ENCODE measurements at regions not wholly inside any gene's neighbourhood (a gene's known extent, or its start where the extent isn't known, plus 50 kb on each side); places are given as distances from the start of the nearest gene placed in this dataset.
"Not testable (repeated sequence)": the region's sequence is repeated elsewhere in the genome, so short reads cannot be mapped to it uniquely, and the experiment has no call there.

- TF ChIP-seq CTCF (IDR thresholded peaks at IDR 0.05; ENCODE audit: extremely low read depth, insufficient read depth, missing control alignments): no peak
- in situ Hi-C loops (cut with MboI; ENCODE audit: low pct_unique_long_range_greater_than_20kb, low sequenced_read_pairs, unreplicated experiment): no loop called here
- DNase-seq (ENCODE audit: low spot score): no peak
Measured at GRCh38 chr4:188737251-188738002, 598.2 kb downstream of the TRIML1 start.

- in situ Hi-C loops (cut with MboI; ENCODE audit: low pct_unique_long_range_greater_than_20kb, low sequenced_read_pairs, unreplicated experiment); DNase-seq (ENCODE audit: low spot score): not testable (repeated sequence)
Measured at GRCh38 chr4:188738290-188738689, 599.0 kb downstream of the TRIML1 start.

- DNase-seq (ENCODE audit: low spot score); in situ Hi-C loops (cut with MboI; ENCODE audit: low pct_unique_long_range_greater_than_20kb, low sequenced_read_pairs, unreplicated experiment): not testable (repeated sequence)
Measured at GRCh38 chr4:188740172-188740571, 600.9 kb downstream of the TRIML1 start.

- DNase-seq (ENCODE audit: low spot score); in situ Hi-C loops (cut with MboI; ENCODE audit: low pct_unique_long_range_greater_than_20kb, low sequenced_read_pairs, unreplicated experiment): not testable (repeated sequence)
Measured at GRCh38 chr4:188740791-188741190, 601.5 kb downstream of the TRIML1 start.

GRCh38 chr4:188754372-188755002 lies 615.2 kb downstream of the TRIML1 start:
- in situ Hi-C loops (cut with MboI; ENCODE audit: low pct_unique_long_range_greater_than_20kb, low sequenced_read_pairs, unreplicated experiment): no loop called here
- DNase-seq (ENCODE audit: low spot score): no peak
- no peak for TF ChIP-seq CTCF (IDR thresholded peaks at IDR 0.05; ENCODE audit: extremely low read depth, insufficient read depth, missing control alignments)

- in situ Hi-C loops (cut with MboI; ENCODE audit: low pct_unique_long_range_greater_than_20kb, low sequenced_read_pairs, unreplicated experiment): no loop called here
- TF ChIP-seq CTCF (IDR thresholded peaks at IDR 0.05; ENCODE audit: extremely low read depth, insufficient read depth, missing control alignments): no peak
- no peak for DNase-seq (ENCODE audit: low spot score)
Measured at GRCh38 chr4:188767496-188767895, 628.3 kb downstream of the TRIML1 start.

GRCh38 chr4:188778905-188779304 lies 639.7 kb downstream of the TRIML1 start:
- no peak for DNase-seq (ENCODE audit: low spot score)
- TF ChIP-seq CTCF (IDR thresholded peaks at IDR 0.05; ENCODE audit: extremely low read depth, insufficient read depth, missing control alignments): no peak
- in situ Hi-C loops (cut with MboI; ENCODE audit: low pct_unique_long_range_greater_than_20kb, low sequenced_read_pairs, unreplicated experiment): no loop called here

GRCh38 chr4:188779581-188779980 lies 640.3 kb downstream of the TRIML1 start:
- in situ Hi-C loops (cut with MboI; ENCODE audit: low pct_unique_long_range_greater_than_20kb, low sequenced_read_pairs, unreplicated experiment): no loop called here
- no peak for DNase-seq (ENCODE audit: low spot score)
- no peak for TF ChIP-seq CTCF (IDR thresholded peaks at IDR 0.05; ENCODE audit: extremely low read depth, insufficient read depth, missing control alignments)
